ENCODE measurements at regions not wholly inside any gene's neighbourhood (a gene's known extent, or its start where the extent isn't known, plus 50 kb on each side); places are given as distances from the start of the nearest gene placed in this dataset.
A peak's percentile ranks its signal among the peaks of the same experiment; 100 is the strongest.

- TF ChIP-seq CTCF (IDR thresholded peaks at IDR 0.05; ENCODE audit: low read depth, low read length, missing control alignments): peak; percentile 77
- no peak overlapping the region for H3K4me3 ChIP-seq (ENCODE audit: low read depth, low read length)
- peak; percentile 76 for DNase-seq (ENCODE audit: low read depth)
- in situ Hi-C loops (cut with HindIII; ENCODE audit: low sequenced_read_pairs): no loop called here
These were observed 120.0 kb downstream of the SETD4 start for GRCh38 chr21:35940074-35940927.

GRCh38 chr21:35938446-35938845 lies 121.9 kb downstream of the SETD4 start:
- no peak for TF ChIP-seq CTCF (IDR thresholded peaks at IDR 0.05; ENCODE audit: low read depth, low read length, missing control alignments)
- no peak for DNase-seq (ENCODE audit: low read depth)
- no peak overlapping the region for H3K4me3 ChIP-seq (ENCODE audit: low read depth, low read length)
- in situ Hi-C loops (cut with HindIII; ENCODE audit: low sequenced_read_pairs): no loop called here

GRCh38 chr21:35933466-35933865 lies 126.9 kb downstream of the SETD4 start:
- H3K4me3 ChIP-seq (ENCODE audit: low read depth, low read length): no peak overlapping the region
- TF ChIP-seq CTCF (IDR thresholded peaks at IDR 0.05; ENCODE audit: low read depth, low read length, missing control alignments): peak; percentile 49
- DNase-seq (ENCODE audit: low read depth): peak; percentile 32
- in situ Hi-C loops (cut with HindIII; ENCODE audit: low sequenced_read_pairs): no loop called here

- TF ChIP-seq CTCF (IDR thresholded peaks at IDR 0.05; ENCODE audit: low read depth, low read length, missing control alignments): no peak
- peak; percentile 59 for DNase-seq (ENCODE audit: low read depth)
- in situ Hi-C loops (cut with HindIII; ENCODE audit: low sequenced_read_pairs): no loop called here
- no peak overlapping the region for H3K4me3 ChIP-seq (ENCODE audit: low read depth, low read length)
These were observed 128.0 kb downstream of the SETD4 start for GRCh38 chr21:35932232-35932911.

- DNase-seq (ENCODE audit: low read depth): no peak
- TF ChIP-seq CTCF (IDR thresholded peaks at IDR 0.05; ENCODE audit: low read depth, low read length, missing control alignments): no peak
- H3K4me3 ChIP-seq (ENCODE audit: low read depth, low read length): no peak overlapping the region
- in situ Hi-C loops (cut with HindIII; ENCODE audit: low sequenced_read_pairs): no loop called here
These were observed 130.4 kb downstream of the SETD4 start for GRCh38 chr21:35929901-35930300.

DNA sequence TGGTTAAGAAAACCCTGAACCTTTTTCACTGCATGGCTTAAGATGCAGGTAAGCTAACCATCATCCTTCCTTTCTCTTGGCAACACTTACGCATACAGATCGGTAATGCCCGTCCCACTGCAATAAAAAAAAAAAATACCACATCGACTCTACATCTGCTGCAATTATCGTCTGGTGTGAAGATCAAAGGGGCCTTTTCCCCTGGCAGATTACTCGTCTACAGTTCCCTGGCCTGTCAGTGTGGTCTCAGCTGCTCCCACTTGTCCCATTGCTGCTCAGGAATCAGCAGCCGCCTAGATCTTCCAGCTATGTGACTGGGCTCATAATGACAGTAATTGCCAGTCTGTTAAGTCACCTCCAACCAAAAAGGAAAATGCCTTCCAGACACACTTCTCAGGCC lies 133.1 kb downstream of the SETD4 start:
- TF ChIP-seq CTCF (IDR thresholded peaks at IDR 0.05; ENCODE audit: low read depth, low read length, missing control alignments): no peak
- in situ Hi-C loops (cut with HindIII; ENCODE audit: low sequenced_read_pairs): no loop called here
- H3K4me3 ChIP-seq (ENCODE audit: low read depth, low read length): no peak overlapping the region
- DNase-seq (ENCODE audit: low read depth): no peak
